ENCODE measurements at regions not wholly inside any gene's neighbourhood (a gene's known extent, or its start where the extent isn't known, plus 50 kb on each side); places are given as distances from the start of the nearest gene placed in this dataset.

DNA sequence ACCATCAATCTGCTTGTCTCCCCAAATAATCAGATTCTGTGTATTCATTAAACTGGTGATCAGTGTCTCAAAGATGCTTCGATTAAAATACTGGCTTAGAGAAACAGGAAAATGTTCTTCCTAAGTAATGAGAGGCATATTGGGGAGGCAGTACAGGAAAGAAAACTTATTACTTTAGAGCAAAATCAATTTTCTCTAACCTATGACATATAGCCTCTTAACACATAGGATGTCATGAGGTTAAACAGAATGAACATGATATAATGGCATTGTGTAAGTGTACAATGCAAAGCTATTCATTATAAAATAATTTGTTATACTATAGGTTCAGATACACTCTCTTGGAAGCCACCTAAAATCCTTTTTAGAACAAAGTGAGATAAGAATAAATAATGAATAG, 819.3 kb downstream of the KCNJ2 start:
- no peak overlapping the region for H3K4me3 Mint-ChIP-seq
- H2AFZ ChIP-seq, result no peak overlapping the region
- no peaks in the 10 kb centered on the region for H4K20me1 ChIP-seq (replicated peaks; ENCODE audit: insufficient read depth)
- no peaks in the 10 kb centered on the region for H3F3A ChIP-seq (replicated peaks; ENCODE audit: low read depth)
- H3K27me3 ChIP-seq (ENCODE audit: insufficient read depth), result no peaks in the 10 kb centered on the region
- H3K36me3 ChIP-seq (ENCODE audit: insufficient read depth), result peaks cover 17% of the 10 kb centered on the region
- peaks cover 26% of the 10 kb centered on the region for H3K4me1 ChIP-seq (ENCODE audit: insufficient read depth)
- peaks cover 33% of the 10 kb centered on the region for H3K4me1 Mint-ChIP-seq
- H3K36me3 Mint-ChIP-seq (ENCODE audit: low read depth), result peaks cover 48% of the 10 kb centered on the region
- H3K27me3 Mint-ChIP-seq (ENCODE audit: insufficient read depth, low read depth, poor library complexity), result peaks cover 1% of the 10 kb centered on the region
- no peaks in the 10 kb centered on the region for H3K79me2 ChIP-seq (replicated peaks; ENCODE audit: insufficient read depth)
- H3K4me2 ChIP-seq, result peak overlapping the region; percentile 39; the same call in 1 of the 2 replicates
- H3K9me2 ChIP-seq (ENCODE audit: insufficient read depth), result peaks cover 10% of the 10 kb centered on the region
- H3K4me3 ChIP-seq, result no peak overlapping the region
- peaks cover 36% of the 10 kb centered on the region for H3K9me3 Mint-ChIP-seq
- DNase-seq (ENCODE audit: low spot score) (no peak), ATAC-seq (no peak)
- H3K27ac ChIP-seq (ENCODE audit: low read depth), result peak overlapping the region; percentile 70; the same call in 1 of the 2 replicates
- TF ChIP-seq EZH2 (IDR thresholded peaks at IDR 0.05; ENCODE audit: low read depth, unreplicated experiment), result no peak
- no peak for TF ChIP-seq POLR2AphosphoS5 (IDR thresholded peaks at IDR 0.05; ENCODE audit: low read depth)
- no peak for TF ChIP-seq JUNB (IDR thresholded peaks at IDR 0.05; ENCODE audit: unreplicated experiment)
- TF ChIP-seq CREB1 (CRISPR knock-in tag; IDR thresholded peaks at IDR 0.05; ENCODE audit: low read depth), result no peak
- TF ChIP-seq STAT1 (IDR thresholded peaks at IDR 0.05; ENCODE audit: unreplicated experiment), result no peak
- no peak for TF ChIP-seq ZNF331 (CRISPR knock-in tag; IDR thresholded peaks at IDR 0.05; ENCODE audit: low read depth)
- TF ChIP-seq, protein P1, sequence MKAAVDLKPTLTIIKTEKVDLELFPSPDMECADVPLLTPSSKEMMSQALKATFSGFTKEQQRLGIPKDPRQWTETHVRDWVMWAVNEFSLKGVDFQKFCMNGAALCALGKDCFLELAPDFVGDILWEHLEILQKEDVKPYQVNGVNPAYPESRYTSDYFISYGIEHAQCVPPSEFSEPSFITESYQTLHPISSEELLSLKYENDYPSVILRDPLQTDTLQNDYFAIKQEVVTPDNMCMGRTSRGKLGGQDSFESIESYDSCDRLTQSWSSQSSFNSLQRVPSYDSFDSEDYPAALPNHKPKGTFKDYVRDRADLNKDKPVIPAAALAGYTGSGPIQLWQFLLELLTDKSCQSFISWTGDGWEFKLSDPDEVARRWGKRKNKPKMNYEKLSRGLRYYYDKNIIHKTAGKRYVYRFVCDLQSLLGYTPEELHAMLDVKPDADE (IDR thresholded peaks at IDR 0.05), result no peak
- no peak for TF ChIP-seq ZNF114 (CRISPR knock-in tag; IDR thresholded peaks at IDR 0.05)
- TF ChIP-seq, protein P2, sequence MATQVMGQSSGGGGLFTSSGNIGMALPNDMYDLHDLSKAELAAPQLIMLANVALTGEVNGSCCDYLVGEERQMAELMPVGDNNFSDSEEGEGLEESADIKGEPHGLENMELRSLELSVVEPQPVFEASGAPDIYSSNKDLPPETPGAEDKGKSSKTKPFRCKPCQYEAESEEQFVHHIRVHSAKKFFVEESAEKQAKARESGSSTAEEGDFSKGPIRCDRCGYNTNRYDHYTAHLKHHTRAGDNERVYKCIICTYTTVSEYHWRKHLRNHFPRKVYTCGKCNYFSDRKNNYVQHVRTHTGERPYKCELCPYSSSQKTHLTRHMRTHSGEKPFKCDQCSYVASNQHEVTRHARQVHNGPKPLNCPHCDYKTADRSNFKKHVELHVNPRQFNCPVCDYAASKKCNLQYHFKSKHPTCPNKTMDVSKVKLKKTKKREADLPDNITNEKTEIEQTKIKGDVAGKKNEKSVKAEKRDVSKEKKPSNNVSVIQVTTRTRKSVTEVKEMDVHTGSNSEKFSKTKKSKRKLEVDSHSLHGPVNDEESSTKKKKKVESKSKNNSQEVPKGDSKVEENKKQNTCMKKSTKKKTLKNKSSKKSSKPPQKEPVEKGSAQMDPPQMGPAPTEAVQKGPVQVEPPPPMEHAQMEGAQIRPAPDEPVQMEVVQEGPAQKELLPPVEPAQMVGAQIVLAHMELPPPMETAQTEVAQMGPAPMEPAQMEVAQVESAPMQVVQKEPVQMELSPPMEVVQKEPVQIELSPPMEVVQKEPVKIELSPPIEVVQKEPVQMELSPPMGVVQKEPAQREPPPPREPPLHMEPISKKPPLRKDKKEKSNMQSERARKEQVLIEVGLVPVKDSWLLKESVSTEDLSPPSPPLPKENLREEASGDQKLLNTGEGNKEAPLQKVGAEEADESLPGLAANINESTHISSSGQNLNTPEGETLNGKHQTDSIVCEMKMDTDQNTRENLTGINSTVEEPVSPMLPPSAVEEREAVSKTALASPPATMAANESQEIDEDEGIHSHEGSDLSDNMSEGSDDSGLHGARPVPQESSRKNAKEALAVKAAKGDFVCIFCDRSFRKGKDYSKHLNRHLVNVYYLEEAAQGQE (IDR thresholded peaks at IDR 0.05; ENCODE audit: unreplicated experiment), result no peak
- TF ChIP-seq, protein P3, sequence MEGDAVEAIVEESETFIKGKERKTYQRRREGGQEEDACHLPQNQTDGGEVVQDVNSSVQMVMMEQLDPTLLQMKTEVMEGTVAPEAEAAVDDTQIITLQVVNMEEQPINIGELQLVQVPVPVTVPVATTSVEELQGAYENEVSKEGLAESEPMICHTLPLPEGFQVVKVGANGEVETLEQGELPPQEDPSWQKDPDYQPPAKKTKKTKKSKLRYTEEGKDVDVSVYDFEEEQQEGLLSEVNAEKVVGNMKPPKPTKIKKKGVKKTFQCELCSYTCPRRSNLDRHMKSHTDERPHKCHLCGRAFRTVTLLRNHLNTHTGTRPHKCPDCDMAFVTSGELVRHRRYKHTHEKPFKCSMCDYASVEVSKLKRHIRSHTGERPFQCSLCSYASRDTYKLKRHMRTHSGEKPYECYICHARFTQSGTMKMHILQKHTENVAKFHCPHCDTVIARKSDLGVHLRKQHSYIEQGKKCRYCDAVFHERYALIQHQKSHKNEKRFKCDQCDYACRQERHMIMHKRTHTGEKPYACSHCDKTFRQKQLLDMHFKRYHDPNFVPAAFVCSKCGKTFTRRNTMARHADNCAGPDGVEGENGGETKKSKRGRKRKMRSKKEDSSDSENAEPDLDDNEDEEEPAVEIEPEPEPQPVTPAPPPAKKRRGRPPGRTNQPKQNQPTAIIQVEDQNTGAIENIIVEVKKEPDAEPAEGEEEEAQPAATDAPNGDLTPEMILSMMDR (conservative IDR thresholded peaks at IDR 0.05; ENCODE audit: low read depth in 2 of 2), result no peak
- TF ChIP-seq, protein P4, sequence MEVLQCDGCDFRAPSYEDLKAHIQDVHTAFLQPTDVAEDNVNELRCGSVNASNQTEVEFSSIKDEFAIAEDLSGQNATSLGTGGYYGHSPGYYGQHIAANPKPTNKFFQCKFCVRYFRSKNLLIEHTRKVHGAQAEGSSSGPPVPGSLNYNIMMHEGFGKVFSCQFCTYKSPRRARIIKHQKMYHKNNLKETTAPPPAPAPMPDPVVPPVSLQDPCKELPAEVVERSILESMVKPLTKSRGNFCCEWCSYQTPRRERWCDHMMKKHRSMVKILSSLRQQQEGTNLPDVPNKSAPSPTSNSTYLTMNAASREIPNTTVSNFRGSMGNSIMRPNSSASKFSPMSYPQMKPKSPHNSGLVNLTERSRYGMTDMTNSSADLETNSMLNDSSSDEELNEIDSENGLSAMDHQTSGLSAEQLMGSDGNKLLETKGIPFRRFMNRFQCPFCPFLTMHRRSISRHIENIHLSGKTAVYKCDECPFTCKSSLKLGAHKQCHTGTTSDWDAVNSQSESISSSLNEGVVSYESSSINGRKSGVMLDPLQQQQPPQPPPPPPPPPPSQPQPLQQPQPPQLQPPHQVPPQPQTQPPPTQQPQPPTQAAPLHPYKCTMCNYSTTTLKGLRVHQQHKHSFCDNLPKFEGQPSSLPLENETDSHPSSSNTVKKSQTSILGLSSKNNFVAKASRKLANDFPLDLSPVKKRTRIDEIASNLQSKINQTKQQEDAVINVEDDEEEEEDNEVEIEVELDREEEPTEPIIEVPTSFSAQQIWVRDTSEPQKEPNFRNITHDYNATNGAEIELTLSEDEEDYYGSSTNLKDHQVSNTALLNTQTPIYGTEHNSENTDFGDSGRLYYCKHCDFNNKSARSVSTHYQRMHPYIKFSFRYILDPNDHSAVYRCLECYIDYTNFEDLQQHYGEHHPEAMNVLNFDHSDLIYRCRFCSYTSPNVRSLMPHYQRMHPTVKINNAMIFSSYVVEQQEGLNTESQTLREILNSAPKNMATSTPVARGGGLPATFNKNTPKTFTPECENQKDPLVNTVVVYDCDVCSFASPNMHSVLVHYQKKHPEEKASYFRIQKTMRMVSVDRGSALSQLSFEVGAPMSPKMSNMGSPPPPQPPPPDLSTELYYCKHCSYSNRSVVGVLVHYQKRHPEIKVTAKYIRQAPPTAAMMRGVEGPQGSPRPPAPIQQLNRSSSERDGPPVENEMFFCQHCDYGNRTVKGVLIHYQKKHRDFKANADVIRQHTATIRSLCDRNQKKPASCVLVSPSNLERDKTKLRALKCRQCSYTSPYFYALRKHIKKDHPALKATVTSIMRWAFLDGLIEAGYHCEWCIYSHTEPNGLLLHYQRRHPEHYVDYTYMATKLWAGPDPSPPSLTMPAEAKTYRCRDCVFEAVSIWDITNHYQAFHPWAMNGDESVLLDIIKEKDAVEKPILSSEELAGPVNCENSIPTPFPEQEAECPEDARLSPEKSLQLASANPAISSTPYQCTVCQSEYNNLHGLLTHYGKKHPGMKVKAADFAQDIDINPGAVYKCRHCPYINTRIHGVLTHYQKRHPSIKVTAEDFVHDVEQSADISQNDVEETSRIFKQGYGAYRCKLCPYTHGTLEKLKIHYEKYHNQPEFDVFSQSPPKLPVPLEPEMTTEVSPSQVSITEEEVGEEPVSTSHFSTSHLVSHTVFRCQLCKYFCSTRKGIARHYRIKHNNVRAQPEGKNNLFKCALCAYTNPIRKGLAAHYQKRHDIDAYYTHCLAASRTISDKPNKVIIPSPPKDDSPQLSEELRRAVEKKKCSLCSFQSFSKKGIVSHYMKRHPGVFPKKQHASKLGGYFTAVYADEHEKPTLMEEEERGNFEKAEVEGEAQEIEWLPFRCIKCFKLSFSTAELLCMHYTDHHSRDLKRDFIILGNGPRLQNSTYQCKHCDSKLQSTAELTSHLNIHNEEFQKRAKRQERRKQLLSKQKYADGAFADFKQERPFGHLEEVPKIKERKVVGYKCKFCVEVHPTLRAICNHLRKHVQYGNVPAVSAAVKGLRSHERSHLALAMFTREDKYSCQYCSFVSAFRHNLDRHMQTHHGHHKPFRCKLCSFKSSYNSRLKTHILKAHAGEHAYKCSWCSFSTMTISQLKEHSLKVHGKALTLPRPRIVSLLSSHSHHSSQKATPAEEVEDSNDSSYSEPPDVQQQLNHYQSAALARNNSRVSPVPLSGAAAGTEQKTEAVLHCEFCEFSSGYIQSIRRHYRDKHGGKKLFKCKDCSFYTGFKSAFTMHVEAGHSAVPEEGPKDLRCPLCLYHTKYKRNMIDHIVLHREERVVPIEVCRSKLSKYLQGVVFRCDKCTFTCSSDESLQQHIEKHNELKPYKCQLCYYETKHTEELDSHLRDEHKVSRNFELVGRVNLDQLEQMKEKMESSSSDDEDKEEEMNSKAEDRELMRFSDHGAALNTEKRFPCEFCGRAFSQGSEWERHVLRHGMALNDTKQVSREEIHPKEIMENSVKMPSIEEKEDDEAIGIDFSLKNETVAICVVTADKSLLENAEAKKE (CRISPR knock-in tag; IDR thresholded peaks at IDR 0.05), result no peak
- TF ChIP-seq NANOG (IDR thresholded peaks at IDR 0.05; ENCODE audit: borderline replicate concordance), result no peak
- no peak for TF ChIP-seq EZH2phosphoT487 (IDR thresholded peaks at IDR 0.05; ENCODE audit: unreplicated experiment)
- H3K27ac Mint-ChIP-seq, result peak overlapping the region; percentile 99

Data from GM23338 (cell line).